IMR-90 (cell line): ENCODE measurements at regions not wholly inside any gene's neighbourhood (a gene's known extent, or its start where the extent isn't known, plus 50 kb on each side); places are given as distances from the start of the nearest gene placed in this dataset.

Experiments used
- ATAC-seq: fragments of 200-7000 bp; cut with Tn5 transposase; 2 replicates; pipeline ENCODE4 v1.9.1; 2020; ENCODE audit warnings: low read depth, mild to moderate bottlenecking, moderate library complexity
- BruUV-seq: library from RNA; stranded (reverse); fragments of 400-500 nt; replicated peaks from 2 replicates; lab custom pipeline; 2021; lab: Mats Ljungman, UMichigan
- CTCF ChIA-PET: fragments of 300-600 bp; formaldehyde crosslinking; extraction: SDS; loops from one replicate; lab custom pipeline; 2021; ENCODE audit warnings: antibody characterized with exemption; lab: Yijun Ruan, JAX
- POLR2A ChIA-PET: fragments of 300-600 bp; sonication (Branson Sonifier 250); formaldehyde crosslinking; loops from one replicate; lab custom pipeline; 2022; ENCODE audit warnings: antibody characterized with exemption; ENCODE audit not compliant: unreplicated experiment; lab: Charles Lee
- DNase-seq: peaks from one replicate; pipeline ENCODE4 v3.0.0; 2013
- H2AFZ ChIP-seq: replicated peaks from 2 replicates; pipeline ENCODE3; 2013; ENCODE audit warnings: low read length, mild to moderate bottlenecking; ENCODE audit not compliant: poor library complexity
- H2AK5ac ChIP-seq: 2 replicates; pipeline ENCODE4 v1.6.1; 2013; ENCODE audit warnings: low read depth, low read length, inconsistent platforms
- H2AK9ac ChIP-seq: replicated peaks from 2 replicates; pipeline ENCODE3; 2013; ENCODE audit warnings: mild to moderate bottlenecking, low read depth, low read length, moderate library complexity; ENCODE audit not compliant: poor library complexity
- H2BK120ac ChIP-seq: 2 replicates; pipeline ENCODE4 v1.6.1; 2013; ENCODE audit warnings: low read depth, low read length, inconsistent platforms
- H2BK15ac ChIP-seq: 3 replicates; pipeline ENCODE4 v1.6.1; 2013; ENCODE audit warnings: low read depth, low read length, inconsistent platforms
- H2BK20ac ChIP-seq: 2 replicates; pipeline ENCODE4 v1.6.1; 2013; ENCODE audit warnings: low read depth, mild to moderate bottlenecking, inconsistent platforms, low read length, moderate library complexity
- H2BK5ac ChIP-seq: 2 replicates; pipeline ENCODE4 v1.6.1; 2013; ENCODE audit warnings: mild to moderate bottlenecking, low read depth, low read length, inconsistent platforms; ENCODE audit not compliant: poor library complexity, severe bottlenecking
- H3K14ac ChIP-seq: replicated peaks from 2 replicates; pipeline ENCODE4 v1.6.1; 2013; ENCODE audit warnings: low read depth, low read length, inconsistent platforms
- H3K18ac ChIP-seq: 2 replicates; pipeline ENCODE4 v1.6.1; 2013; ENCODE audit warnings: low read depth, low read length, control low read depth
- H3K23ac ChIP-seq: 2 replicates; pipeline ENCODE4 v1.6.1; 2013; ENCODE audit warnings: low read depth, low read length, inconsistent platforms
- H3K27ac ChIP-seq: 2 replicates; pipeline ENCODE4 v1.5.1; 2013; ENCODE audit warnings: mild to moderate bottlenecking, control low read depth, low read length; ENCODE audit not compliant: insufficient read depth
- H3K27me3 ChIP-seq: 2 replicates; pipeline ENCODE4 v1.6.1; 2013; ENCODE audit warnings: low read length; ENCODE audit not compliant: control insufficient read depth, insufficient read depth
- H3K36me3 ChIP-seq: 2 replicates; pipeline ENCODE4 v1.6.1; 2013; ENCODE audit warnings: low read length, mixed read lengths; ENCODE audit not compliant: control insufficient read depth, insufficient read depth
- H3K4ac ChIP-seq: 2 replicates; pipeline ENCODE4 v1.6.1; 2013; ENCODE audit warnings: low read depth, low read length, inconsistent platforms
- H3K4me1 ChIP-seq: 2 replicates; pipeline ENCODE4 v1.6.1; 2013; ENCODE audit warnings: low read length, mixed read lengths; ENCODE audit not compliant: control insufficient read depth, insufficient read depth
- H3K4me2 ChIP-seq: 2 replicates; pipeline ENCODE4 v1.6.1; 2013; ENCODE audit warnings: low read depth, mild to moderate bottlenecking, control low read depth, low read length, moderate library complexity
- H3K4me3 ChIP-seq: 2 replicates; pipeline ENCODE4 v1.5.1; 2013; ENCODE audit warnings: low read depth, mild to moderate bottlenecking, control low read depth, low read length, moderate library complexity; ENCODE audit not compliant: insufficient read depth
- H3K56ac ChIP-seq: 2 replicates; pipeline ENCODE4 v1.6.1; 2013; ENCODE audit warnings: low read length, inconsistent platforms; ENCODE audit not compliant: insufficient read depth; ENCODE audit errors: extremely low read depth
- H3K79me1 ChIP-seq, 2 experiments: 2 replicates each; pipeline ENCODE4 v1.6.1; 2013; ENCODE audit warnings: low read length in 2 of 2, inconsistent platforms in 1 of 2, low read depth in 1 of 2
- H3K9ac ChIP-seq: 2 replicates; pipeline ENCODE4 v1.6.1; 2013; ENCODE audit warnings: low read depth, low read length, control low read depth
- H3K9me1 ChIP-seq: 2 replicates; pipeline ENCODE4 v1.6.1; 2013; ENCODE audit warnings: low read length, inconsistent platforms; ENCODE audit not compliant: insufficient read depth
- H3K9me3 ChIP-seq: 2 replicates; pipeline ENCODE4 v1.6.1; 2013; ENCODE audit warnings: low read length; ENCODE audit not compliant: control insufficient read depth, insufficient read depth
- H4K20me1 ChIP-seq: 2 replicates; pipeline ENCODE4 v1.6.1; 2013; ENCODE audit warnings: low read length, inconsistent platforms; ENCODE audit not compliant: insufficient read depth
- H4K5ac ChIP-seq: 2 replicates; pipeline ENCODE4 v1.6.1; 2013; ENCODE audit warnings: mild to moderate bottlenecking, low read depth, low read length, control low read depth
- H4K8ac ChIP-seq, 2 experiments: 2 replicates each; pipeline ENCODE4 v1.6.1; 2013; ENCODE audit warnings: low read depth in 2 of 2, low read length in 2 of 2, control low read depth in 1 of 2, inconsistent platforms in 1 of 2
- H4K91ac ChIP-seq: 2 replicates; pipeline ENCODE4 v1.6.1; 2013; ENCODE audit warnings: low read depth, low read length, inconsistent platforms; ENCODE audit not compliant: insufficient read depth
- BHLHE40 ChIP-seq: fragments of 150-350 bp; IDR thresholded peaks from 2 replicates; pipeline ENCODE4 v1.6.1; 2016; ENCODE audit warnings: mild to moderate bottlenecking, low read depth, low read length
- CEBPB ChIP-seq: IDR thresholded peaks from 2 replicates; pipeline ENCODE4 v1.6.1; 2012; ENCODE audit warnings: low read depth, low read length, improper control_type of control experiment
- CHD1 ChIP-seq: IDR thresholded peaks from 2 replicates; pipeline ENCODE4 v1.6.1; 2012; ENCODE audit warnings: low read depth, low read length, improper control_type of control experiment
- FOS ChIP-seq: fragments of 150-350 bp; IDR thresholded peaks from 2 replicates; pipeline ENCODE4 v1.6.1; 2016; ENCODE audit warnings: low read depth, low read length
- MAFK ChIP-seq: IDR thresholded peaks from 2 replicates; pipeline ENCODE4 v1.6.1; 2012; ENCODE audit warnings: low read depth, low read length, improper control_type of control experiment
- MAZ ChIP-seq: IDR thresholded peaks from 2 replicates; pipeline ENCODE4 v1.6.1; 2012; ENCODE audit warnings: low read depth, mild to moderate bottlenecking, low read length, improper control_type of control experiment, moderate library complexity, borderline replicate concordance
- MXI1 ChIP-seq: IDR thresholded peaks from 2 replicates; pipeline ENCODE4 v1.6.1; 2012; ENCODE audit warnings: low read depth, mild to moderate bottlenecking, low read length, moderate library complexity, borderline replicate concordance
- POLR2A ChIP-seq: IDR thresholded peaks from 2 replicates; pipeline ENCODE4 v1.6.1; 2012; ENCODE audit warnings: mild to moderate bottlenecking, low read depth, low read length
- RAD21 ChIP-seq: IDR thresholded peaks from 2 replicates; pipeline ENCODE4 v1.6.1; 2012; ENCODE audit warnings: low read length, improper control_type of control experiment
- RCOR1 ChIP-seq: IDR thresholded peaks from 2 replicates; pipeline ENCODE4 v1.6.1; 2012; ENCODE audit warnings: mild to moderate bottlenecking, low read length, improper control_type of control experiment; ENCODE audit not compliant: insufficient replicate concordance
- RFX5 ChIP-seq: IDR thresholded peaks from 2 replicates; pipeline ENCODE4 v1.8.0; 2012; ENCODE audit warnings: low read depth, mild to moderate bottlenecking, low read length, moderate library complexity
- SMC3 ChIP-seq: fragments of 150-350 bp; IDR thresholded peaks from 2 replicates; pipeline ENCODE4 v1.6.1; 2016; ENCODE audit warnings: low read depth, mild to moderate bottlenecking, antibody characterized with exemption, low read length, moderate library complexity
- WGBS, 2 experiments: methylation state at CpG; one replicate each; pipeline versions ENCODE4 v1.1.5 to v1.1.7; 2013; ENCODE audit warnings: missing lambda C conversion rate in 2 of 2; ENCODE audit not compliant: insufficient read length in 1 of 2; ENCODE audit errors: extremely low coverage in 2 of 2; 5-methylcytosine and 5-hydroxymethylcytosine counted together
- dilution Hi-C: fragments of 300-500 bp; cut with HindIII; formaldehyde crosslinking; loops from one replicate; pipeline ENCODE4 v1.14.3; 2018; ENCODE audit warnings: low sequenced_read_pairs; ENCODE audit not compliant: unreplicated experiment
- in situ Hi-C: fragments of 300-500 bp; cut with MboI; formaldehyde crosslinking; loops from 3 replicates; pipeline ENCODE4 v1.14.3; 2019; ENCODE audit warnings: low sequenced_read_pairs, inconsistent platforms, mixed read lengths
- intact Hi-C: fragments of 100-400 bp; cut with micrococcal nuclease; formaldehyde crosslinking; loops from 2 replicates; pipeline ENCODE4 v1.10.0; 2022
- TF ChIP-seq, protein P1 (sequence below): fragments of 150-350 bp; IDR thresholded peaks from 2 replicates; pipeline ENCODE4 v1.6.1; 2016; ENCODE audit warnings: low read depth, mild to moderate bottlenecking, low read length, moderate library complexity, borderline replicate concordance
- TF ChIP-seq, protein P2 (sequence below): fragments of 150-350 bp; IDR thresholded peaks from 2 replicates; pipeline ENCODE4 v1.6.1; 2017; ENCODE audit warnings: mild to moderate bottlenecking, antibody characterized with exemption, low read length, low read depth
- TF ChIP-seq, protein P3 (sequence below): conservative IDR thresholded peaks from 2 replicates; pipeline ENCODE4 v1.5.1; 2012; ENCODE audit warnings: mild to moderate bottlenecking, low read depth, low read length, improper control_type of control experiment

GRCh38 chr1:194515916-194516315 lies 1329.5 kb upstream of the B3GALT2 start:
- in situ Hi-C loops = no loop called here
- Histone ChIP-seq H3K56ac (no peak overlapping the region), H3K36me3 (no peaks in the 10 kb centered on the region), H4K5ac (no peak overlapping the region), H2AK5ac (no peak overlapping the region), H3K9me3 (peaks cover under 1% of the 10 kb centered on the region; the same call in 1 of the 2 replicates), H2BK20ac (no peak overlapping the region), H2AK9ac (no peak overlapping the region), H2AFZ (no peak overlapping the region), H3K27ac (no peak overlapping the region), H4K20me1 (no peaks in the 10 kb centered on the region), H3K14ac (no peak overlapping the region), H3K4ac (no peak overlapping the region), H3K4me2 (no peak overlapping the region), H3K9ac (no peak overlapping the region), H3K9me1 (no peaks in the 10 kb centered on the region), H3K79me1 (no peaks in the 10 kb centered on the region), H3K23ac (no peak overlapping the region), H4K91ac (no peak overlapping the region), H3K18ac (no peak overlapping the region), H2BK15ac (no peak overlapping the region), H2BK5ac (no peak overlapping the region), H3K27me3 (no peaks in the 10 kb centered on the region), H3K4me3 (no peak overlapping the region), H3K4me1 (no peaks in the 10 kb centered on the region), H2BK120ac (no peak overlapping the region), H4K8ac (no peak overlapping the region)
- ChIA-PET POLR2A (no interaction called here), CTCF (no interaction called here)
- no CpG with 5 or more reads among the region's 4 CpGs for WGBS, 2 experiments
- dilution Hi-C loops = no loop called here
- ATAC-seq (no peak), DNase-seq (no peak)
- no TSS peak for BruUV-seq
- intact Hi-C loops = no loop called here
- TF ChIP-seq MAZ = no peak
- no peak for TF ChIP-seq POLR2A
- TF ChIP-seq CEBPB = no peak
- TF ChIP-seq MAFK = no peak
- TF ChIP-seq, protein P1, sequence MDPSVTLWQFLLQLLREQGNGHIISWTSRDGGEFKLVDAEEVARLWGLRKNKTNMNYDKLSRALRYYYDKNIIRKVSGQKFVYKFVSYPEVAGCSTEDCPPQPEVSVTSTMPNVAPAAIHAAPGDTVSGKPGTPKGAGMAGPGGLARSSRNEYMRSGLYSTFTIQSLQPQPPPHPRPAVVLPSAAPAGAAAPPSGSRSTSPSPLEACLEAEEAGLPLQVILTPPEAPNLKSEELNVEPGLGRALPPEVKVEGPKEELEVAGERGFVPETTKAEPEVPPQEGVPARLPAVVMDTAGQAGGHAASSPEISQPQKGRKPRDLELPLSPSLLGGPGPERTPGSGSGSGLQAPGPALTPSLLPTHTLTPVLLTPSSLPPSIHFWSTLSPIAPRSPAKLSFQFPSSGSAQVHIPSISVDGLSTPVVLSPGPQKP = no peak
- no peak for TF ChIP-seq FOS
- TF ChIP-seq, protein P2, sequence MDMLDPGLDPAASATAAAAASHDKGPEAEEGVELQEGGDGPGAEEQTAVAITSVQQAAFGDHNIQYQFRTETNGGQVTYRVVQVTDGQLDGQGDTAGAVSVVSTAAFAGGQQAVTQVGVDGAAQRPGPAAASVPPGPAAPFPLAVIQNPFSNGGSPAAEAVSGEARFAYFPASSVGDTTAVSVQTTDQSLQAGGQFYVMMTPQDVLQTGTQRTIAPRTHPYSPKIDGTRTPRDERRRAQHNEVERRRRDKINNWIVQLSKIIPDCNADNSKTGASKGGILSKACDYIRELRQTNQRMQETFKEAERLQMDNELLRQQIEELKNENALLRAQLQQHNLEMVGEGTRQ = no peak
- TF ChIP-seq RCOR1 = no peak
- no peak for TF ChIP-seq SMC3
- no peak for TF ChIP-seq CHD1
- TF ChIP-seq RAD21 = no peak
- TF ChIP-seq MXI1 = no peak
- TF ChIP-seq BHLHE40 = no peak
- TF ChIP-seq, protein P3, sequence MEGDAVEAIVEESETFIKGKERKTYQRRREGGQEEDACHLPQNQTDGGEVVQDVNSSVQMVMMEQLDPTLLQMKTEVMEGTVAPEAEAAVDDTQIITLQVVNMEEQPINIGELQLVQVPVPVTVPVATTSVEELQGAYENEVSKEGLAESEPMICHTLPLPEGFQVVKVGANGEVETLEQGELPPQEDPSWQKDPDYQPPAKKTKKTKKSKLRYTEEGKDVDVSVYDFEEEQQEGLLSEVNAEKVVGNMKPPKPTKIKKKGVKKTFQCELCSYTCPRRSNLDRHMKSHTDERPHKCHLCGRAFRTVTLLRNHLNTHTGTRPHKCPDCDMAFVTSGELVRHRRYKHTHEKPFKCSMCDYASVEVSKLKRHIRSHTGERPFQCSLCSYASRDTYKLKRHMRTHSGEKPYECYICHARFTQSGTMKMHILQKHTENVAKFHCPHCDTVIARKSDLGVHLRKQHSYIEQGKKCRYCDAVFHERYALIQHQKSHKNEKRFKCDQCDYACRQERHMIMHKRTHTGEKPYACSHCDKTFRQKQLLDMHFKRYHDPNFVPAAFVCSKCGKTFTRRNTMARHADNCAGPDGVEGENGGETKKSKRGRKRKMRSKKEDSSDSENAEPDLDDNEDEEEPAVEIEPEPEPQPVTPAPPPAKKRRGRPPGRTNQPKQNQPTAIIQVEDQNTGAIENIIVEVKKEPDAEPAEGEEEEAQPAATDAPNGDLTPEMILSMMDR = no peak
- no peak for TF ChIP-seq RFX5
